HG02642 (cell line): ENCODE measurements at regions not wholly inside any gene's neighbourhood (a gene's known extent, or its start where the extent isn't known, plus 50 kb on each side); places are given as distances from the start of the nearest gene placed in this dataset.

ENCODE experiments used
- ATAC-seq: cut with Tn5 transposase; IDR thresholded peaks from one replicate; pipeline ENCODE4 v1.9.1; 2021; ENCODE audit warnings: mild to moderate bottlenecking; ENCODE audit not compliant: unreplicated experiment, poor library complexity

DNA sequence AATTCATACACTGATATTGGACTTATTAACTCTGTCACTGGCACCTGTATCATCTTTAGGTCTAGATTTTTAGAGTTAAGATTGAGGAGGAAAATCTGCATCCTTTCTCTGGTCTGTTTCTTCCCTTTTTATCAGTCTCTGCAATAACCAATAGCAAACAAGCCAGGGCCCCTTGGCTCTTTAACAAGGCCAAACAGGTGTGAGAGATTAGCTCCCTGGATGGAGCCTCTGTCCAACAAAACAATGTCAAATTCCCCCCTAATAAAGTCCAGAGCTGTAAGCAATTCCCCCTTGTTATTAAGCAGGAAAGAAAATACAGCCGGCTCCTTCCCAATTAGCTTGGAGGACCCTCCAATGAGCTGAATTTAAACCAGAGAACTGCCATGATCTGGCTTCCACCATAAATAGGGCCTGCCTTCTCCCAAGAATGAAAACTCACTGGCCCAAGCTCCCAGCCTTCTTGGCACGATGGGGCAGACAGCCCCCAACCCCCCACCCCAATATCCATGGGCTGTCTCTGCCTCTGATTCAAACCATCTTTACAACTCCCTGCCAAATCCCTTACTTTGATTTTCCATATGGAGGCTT lies 56.1 kb upstream of the SOX9 start:
- no peak for ATAC-seq

DNA sequence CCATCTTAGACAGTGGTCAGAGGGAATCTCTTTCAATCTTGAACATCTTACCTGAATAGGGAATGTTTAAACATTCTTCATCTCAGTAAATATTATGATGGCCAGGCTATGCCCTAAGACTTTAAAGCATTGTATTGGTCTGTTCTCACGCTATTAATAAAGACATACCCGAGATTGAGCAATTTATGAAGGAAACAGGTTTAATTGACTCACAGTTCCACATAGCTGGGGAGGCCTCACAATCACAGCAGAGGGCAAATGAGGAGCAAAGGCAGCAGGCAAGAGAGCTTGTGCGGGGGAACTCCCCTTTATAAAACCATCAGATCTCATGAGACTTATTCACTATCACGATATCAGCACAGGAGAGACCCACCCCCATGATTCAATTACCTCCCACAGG lies 55.3 kb upstream of the SOX9 start:
- no peak for ATAC-seq

DNA sequence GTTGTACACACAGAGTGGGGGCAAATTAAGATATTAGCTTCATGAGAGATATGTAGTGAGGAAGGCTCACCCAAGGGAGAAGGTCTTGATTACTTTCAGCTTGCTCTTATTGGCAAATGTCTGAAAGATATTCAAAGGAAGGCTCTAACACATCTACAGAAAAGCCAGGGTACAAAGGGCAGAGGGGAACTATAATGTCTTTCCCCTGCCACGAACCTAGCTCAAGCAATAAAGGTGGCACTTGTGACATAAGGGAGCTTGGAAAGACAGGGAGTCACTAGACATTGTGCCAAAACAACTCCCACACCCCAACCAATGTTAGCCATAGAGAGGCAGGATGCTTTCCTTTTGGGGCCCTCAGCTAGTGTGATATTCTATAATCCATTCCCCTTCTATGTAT lies 52.2 kb upstream of the SOX9 start:
- ATAC-seq = no peak

GRCh38 chr17:72069586-72070202 lies 51.1 kb upstream of the SOX9 start:
- no peak for ATAC-seq
